WTC11 (cell line): ENCODE measurements at regions not wholly inside any gene's neighbourhood (a gene's known extent, or its start where the extent isn't known, plus 50 kb on each side); places are given as distances from the start of the nearest gene placed in this dataset.

Source experiments
- ATAC-seq: fragments of 200-7000 bp; cut with Tn5 transposase; 2 replicates; pipeline ENCODE4 v1.10.0; 2021; ENCODE audit warnings: mild to moderate bottlenecking, moderate library complexity
- CTCF ChIA-PET: fragments of 300-600 bp; sonication (Branson Sonifier 250); formaldehyde crosslinking; loops from one replicate; lab custom pipeline; 2021; ENCODE audit warnings: antibody characterized with exemption; lab: Charles Lee
- POLR2A ChIA-PET: fragments of 350-600 bp; sonication (Branson Sonifier 250); formaldehyde crosslinking; loops from one replicate; lab custom pipeline; 2021; ENCODE audit warnings: antibody characterized with exemption; lab: Charles Lee
- DNase-seq: peaks from one replicate; pipeline ENCODE4 v3.0.0; 2021; ENCODE audit warnings: low spot score
- H3K27ac Mint-ChIP-seq: 2 replicates; pipeline ENCODE4 v1.8.0; 2021; ENCODE audit warnings: mixed read lengths
- H3K27me3 Mint-ChIP-seq: 2 replicates; pipeline ENCODE4 v1.8.0; 2021; ENCODE audit warnings: low read depth, mild to moderate bottlenecking, moderate library complexity, mixed read lengths
- H3K36me3 Mint-ChIP-seq: 2 replicates; pipeline ENCODE4 v1.8.0; 2021; ENCODE audit warnings: mixed read lengths
- H3K4me1 Mint-ChIP-seq: 2 replicates; pipeline ENCODE4 v1.8.0; 2022; ENCODE audit warnings: mixed read lengths
- H3K4me3 Mint-ChIP-seq: 2 replicates; pipeline ENCODE4 v1.8.0; 2021; ENCODE audit warnings: mild to moderate bottlenecking, moderate library complexity, mixed read lengths
- H3K9me3 Mint-ChIP-seq: 2 replicates; pipeline ENCODE4 v1.8.0; 2021; ENCODE audit warnings: mixed read lengths
- CDX4 ChIP-seq: fragments of 250-450 bp; sonication (Bioruptor Pico); IDR thresholded peaks from 2 replicates; pipeline ENCODE4 v1.9.0; 2021; ENCODE audit warnings: moderate library complexity, mild to moderate bottlenecking, inconsistent platforms, borderline replicate concordance
- CREB1 ChIP-seq: sonication (generic); formaldehyde crosslinking; IDR thresholded peaks from 2 replicates; pipeline ENCODE4 v1.8.0; 2023; ENCODE audit warnings: mild to moderate bottlenecking, missing genetic modification reagents
- CTCF ChIP-seq: fragments of 200-600 bp; IDR thresholded peaks from 2 replicates; pipeline ENCODE4 v1.8.0; 2022; ENCODE audit warnings: antibody characterized with exemption
- EMX1 ChIP-seq: fragments of 250-450 bp; sonication (Bioruptor Pico); IDR thresholded peaks from 2 replicates; pipeline ENCODE4 v1.8.0; 2021; ENCODE audit warnings: mild to moderate bottlenecking
- ETV6 ChIP-seq: sonication (generic); formaldehyde crosslinking; IDR thresholded peaks from 2 replicates; pipeline ENCODE4 v1.8.1; 2022; ENCODE audit warnings: mild to moderate bottlenecking, missing genetic modification reagents
- HMGA2 ChIP-seq: fragments of 250-450 bp; sonication (Bioruptor Pico); IDR thresholded peaks from 2 replicates; pipeline ENCODE4 v1.4.0; 2021; ENCODE audit warnings: mild to moderate bottlenecking, moderate library complexity
- MXD4 ChIP-seq: fragments of 250-450 bp; sonication (Bioruptor Pico); IDR thresholded peaks from 2 replicates; pipeline ENCODE4 v1.8.0; 2021; ENCODE audit warnings: mild to moderate bottlenecking, moderate library complexity, borderline replicate concordance
- MYBL2 ChIP-seq: sonication (generic); formaldehyde crosslinking; IDR thresholded peaks from 2 replicates; pipeline ENCODE4 v1.8.1; 2023; ENCODE audit warnings: mild to moderate bottlenecking, moderate library complexity, missing genetic modification reagents
- NR1H2 ChIP-seq: sonication (generic); formaldehyde crosslinking; IDR thresholded peaks from 2 replicates; pipeline ENCODE4 v1.9.0; 2021; ENCODE audit warnings: mild to moderate bottlenecking, moderate library complexity, missing genetic modification reagents
- NR2C2 ChIP-seq: sonication (generic); formaldehyde crosslinking; IDR thresholded peaks from 2 replicates; pipeline ENCODE4 v1.8.0; 2022; ENCODE audit warnings: mild to moderate bottlenecking, missing genetic modification reagents
- PRRX2 ChIP-seq: fragments of 250-450 bp; sonication (Bioruptor Pico); IDR thresholded peaks from 2 replicates; pipeline ENCODE4 v1.8.0; 2021; ENCODE audit warnings: mild to moderate bottlenecking
- RELA ChIP-seq: sonication (generic); formaldehyde crosslinking; IDR thresholded peaks from 2 replicates; pipeline ENCODE4 v1.8.1; 2022; ENCODE audit warnings: missing genetic modification reagents, mild to moderate bottlenecking, borderline replicate concordance
- SMAD3 ChIP-seq: sonication (generic); formaldehyde crosslinking; IDR thresholded peaks from 2 replicates; pipeline ENCODE4 v1.8.0; 2022; ENCODE audit warnings: missing genetic modification reagents, mild to moderate bottlenecking, borderline replicate concordance
- SMAD4 ChIP-seq: sonication (generic); formaldehyde crosslinking; IDR thresholded peaks from 2 replicates; pipeline ENCODE4 v1.8.0; 2022; ENCODE audit warnings: mild to moderate bottlenecking, missing genetic modification reagents
- ZBTB21 ChIP-seq: sonication (generic); formaldehyde crosslinking; IDR thresholded peaks from 2 replicates; pipeline ENCODE4 v1.8.1; 2023; ENCODE audit warnings: mild to moderate bottlenecking, missing genetic modification reagents, borderline replicate concordance
- ZNF121 ChIP-seq: sonication (generic); formaldehyde crosslinking; IDR thresholded peaks from 2 replicates; pipeline ENCODE4 v1.8.0; 2023; ENCODE audit warnings: missing genetic modification reagents
- ZNF138 ChIP-seq: sonication (generic); formaldehyde crosslinking; conservative IDR thresholded peaks from 2 replicates; pipeline ENCODE4 v1.8.1; 2022; ENCODE audit warnings: mild to moderate bottlenecking, moderate library complexity, missing genetic modification reagents
- ZNF219 ChIP-seq: sonication (generic); formaldehyde crosslinking; IDR thresholded peaks from 2 replicates; pipeline ENCODE4 v1.8.0; 2023; ENCODE audit warnings: missing genetic modification reagents, mild to moderate bottlenecking, borderline replicate concordance
- ZNF232 ChIP-seq: sonication (generic); formaldehyde crosslinking; IDR thresholded peaks from 2 replicates; pipeline ENCODE4 v1.8.0; 2022; ENCODE audit warnings: mild to moderate bottlenecking, missing genetic modification reagents
- ZNF317 ChIP-seq: sonication (generic); formaldehyde crosslinking; IDR thresholded peaks from 2 replicates; pipeline ENCODE4 v1.8.1; 2023; ENCODE audit warnings: low read depth, mild to moderate bottlenecking, moderate library complexity, missing genetic modification reagents, borderline replicate concordance
- ZNF396 ChIP-seq: fragments of 250-450 bp; sonication (Bioruptor Pico); IDR thresholded peaks from 2 replicates; pipeline ENCODE4 v1.8.0; 2021; ENCODE audit warnings: mild to moderate bottlenecking, moderate library complexity, borderline replicate concordance
- ZNF416 ChIP-seq: fragments of 250-450 bp; sonication (Bioruptor Pico); IDR thresholded peaks from 2 replicates; pipeline ENCODE4 v1.9.0; 2021; ENCODE audit warnings: mild to moderate bottlenecking, inconsistent platforms
- TF ChIP-seq, protein P1 (sequence below): sonication (generic); formaldehyde crosslinking; IDR thresholded peaks from 2 replicates; pipeline ENCODE4 v1.8.1; 2022; ENCODE audit warnings: mild to moderate bottlenecking, missing genetic modification reagents, moderate library complexity, borderline replicate concordance
- TF ChIP-seq, protein P2 (sequence below): sonication (generic); formaldehyde crosslinking; IDR thresholded peaks from 2 replicates; pipeline ENCODE4 v1.8.1; 2023; ENCODE audit warnings: mild to moderate bottlenecking, missing genetic modification reagents, borderline replicate concordance
- TF ChIP-seq, protein P3 (sequence below): sonication (generic); formaldehyde crosslinking; IDR thresholded peaks from 2 replicates; pipeline ENCODE4 v1.8.0; 2022; ENCODE audit warnings: mild to moderate bottlenecking, missing genetic modification reagents
- TF ChIP-seq, protein P4 (sequence below): fragments of 250-450 bp; sonication (Bioruptor Pico); IDR thresholded peaks from 2 replicates; pipeline ENCODE4 v2.1.2; 2022; ENCODE audit warnings: mild to moderate bottlenecking, moderate library complexity

GRCh38 chr6:4413073-4413472 is 277.7 kb upstream of the ECI2 start (continued):
- no peak for TF ChIP-seq ZNF219 (CRISPR knock-in tag)

DNA sequence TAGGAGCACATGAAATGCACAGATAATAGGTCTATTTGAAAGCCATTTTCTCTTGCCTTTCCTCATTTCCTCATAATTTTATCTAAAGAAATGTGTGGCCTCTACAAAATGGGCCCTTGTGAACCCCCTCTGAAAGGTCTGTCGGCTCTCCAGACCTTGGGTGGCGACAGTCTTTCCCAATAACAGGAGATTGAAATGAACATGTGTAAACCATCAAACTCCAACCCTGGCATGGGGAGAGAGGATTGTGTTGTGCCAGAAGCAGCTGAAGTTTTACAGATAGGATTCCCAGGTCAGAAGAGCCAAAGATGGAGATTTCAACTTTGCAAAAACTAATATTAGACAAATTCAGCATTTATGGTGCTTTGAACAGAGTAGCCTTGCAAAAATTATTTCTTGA is 277.1 kb upstream of the ECI2 start:
- CTCF ChIA-PET: interaction anchor here (0.6 kb wide), 1 partner anchor 591 kb away, joined by 3 read pairs; no protein-coding TSS in a partner anchor
- peaks cover 34% of the 10 kb centered on the region for H3K9me3 Mint-ChIP-seq

DNA sequence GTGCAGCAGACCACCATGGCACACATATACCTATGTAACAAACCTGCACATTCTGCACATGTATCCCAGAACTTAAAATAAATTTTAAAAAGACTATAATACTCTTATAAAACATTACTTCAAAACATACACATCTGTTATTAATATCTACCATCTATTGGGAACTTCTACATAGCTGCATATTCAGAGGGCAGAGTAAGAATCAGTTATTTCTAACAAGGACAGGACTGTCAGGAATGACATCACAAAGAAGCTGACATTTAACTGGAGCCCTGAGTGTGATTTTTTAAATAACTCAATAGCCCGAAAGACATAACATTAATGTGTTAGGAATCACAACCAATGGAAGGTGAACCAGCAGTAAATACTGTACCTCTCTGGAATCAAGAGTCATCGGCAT is 276.7 kb upstream of the ECI2 start:
- CTCF ChIA-PET: no interaction called here
- no peak overlapping the region for H3K4me3 Mint-ChIP-seq

More for the DNA sequence above, 277.1 kb upstream of the ECI2 start:
- H3K27me3 Mint-ChIP-seq: peaks cover 14% of the 10 kb centered on the region
- POLR2A ChIA-PET: interaction anchor here (0.6 kb wide), 1 partner anchor 83 kb away, joined by 3 read pairs; no protein-coding TSS in a partner anchor
- peaks cover 14% of the 10 kb centered on the region for H3K36me3 Mint-ChIP-seq
- peaks cover 8% of the 10 kb centered on the region for H3K4me1 Mint-ChIP-seq
- H3K27ac Mint-ChIP-seq: no peak overlapping the region
- H3K4me3 Mint-ChIP-seq: no peak overlapping the region
- TF ChIP-seq ZNF416 (CRISPR knock-in tag) (no peak), NR2C2 (no peak), ZNF121 (CRISPR knock-in tag) (no peak), CDX4 (no peak), ZNF317 (CRISPR knock-in tag) (no peak), RELA (CRISPR knock-in tag) (no peak), MYBL2 (no peak), SMAD3 (CRISPR knock-in tag) (no peak), ETV6 (CRISPR knock-in tag) (no peak), CREB1 (CRISPR knock-in tag) (no peak)
- TF ChIP-seq, all 79 proteins: peak for 0
- ATAC-seq (no peak), DNase-seq (no peak)

More for the DNA sequence above, 276.7 kb upstream of the ECI2 start:
- ATAC-seq (no peak), DNase-seq (no peak)
- peaks cover 38% of the 10 kb centered on the region for H3K9me3 Mint-ChIP-seq
- TF ChIP-seq ZNF396 (no peak), MXD4 (CRISPR knock-in tag) (no peak), NR1H2 (CRISPR knock-in tag) (no peak), NR2C2 (no peak), ETV6 (CRISPR knock-in tag) (no peak), ZNF138 (CRISPR knock-in tag) (no peak), PRRX2 (CRISPR knock-in tag) (no peak), ZBTB21 (CRISPR knock-in tag) (no peak), ZNF232 (CRISPR knock-in tag) (no peak), SMAD4 (no peak), CTCF (no peak), RELA (CRISPR knock-in tag) (no peak), HMGA2 (CRISPR knock-in tag) (no peak), ZNF317 (CRISPR knock-in tag) (no peak), EMX1 (CRISPR knock-in tag) (no peak)
- TF ChIP-seq, protein P1, sequence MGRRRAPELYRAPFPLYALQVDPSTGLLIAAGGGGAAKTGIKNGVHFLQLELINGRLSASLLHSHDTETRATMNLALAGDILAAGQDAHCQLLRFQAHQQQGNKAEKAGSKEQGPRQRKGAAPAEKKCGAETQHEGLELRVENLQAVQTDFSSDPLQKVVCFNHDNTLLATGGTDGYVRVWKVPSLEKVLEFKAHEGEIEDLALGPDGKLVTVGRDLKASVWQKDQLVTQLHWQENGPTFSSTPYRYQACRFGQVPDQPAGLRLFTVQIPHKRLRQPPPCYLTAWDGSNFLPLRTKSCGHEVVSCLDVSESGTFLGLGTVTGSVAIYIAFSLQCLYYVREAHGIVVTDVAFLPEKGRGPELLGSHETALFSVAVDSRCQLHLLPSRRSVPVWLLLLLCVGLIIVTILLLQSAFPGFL: no peak
- TF ChIP-seq, protein P2, sequence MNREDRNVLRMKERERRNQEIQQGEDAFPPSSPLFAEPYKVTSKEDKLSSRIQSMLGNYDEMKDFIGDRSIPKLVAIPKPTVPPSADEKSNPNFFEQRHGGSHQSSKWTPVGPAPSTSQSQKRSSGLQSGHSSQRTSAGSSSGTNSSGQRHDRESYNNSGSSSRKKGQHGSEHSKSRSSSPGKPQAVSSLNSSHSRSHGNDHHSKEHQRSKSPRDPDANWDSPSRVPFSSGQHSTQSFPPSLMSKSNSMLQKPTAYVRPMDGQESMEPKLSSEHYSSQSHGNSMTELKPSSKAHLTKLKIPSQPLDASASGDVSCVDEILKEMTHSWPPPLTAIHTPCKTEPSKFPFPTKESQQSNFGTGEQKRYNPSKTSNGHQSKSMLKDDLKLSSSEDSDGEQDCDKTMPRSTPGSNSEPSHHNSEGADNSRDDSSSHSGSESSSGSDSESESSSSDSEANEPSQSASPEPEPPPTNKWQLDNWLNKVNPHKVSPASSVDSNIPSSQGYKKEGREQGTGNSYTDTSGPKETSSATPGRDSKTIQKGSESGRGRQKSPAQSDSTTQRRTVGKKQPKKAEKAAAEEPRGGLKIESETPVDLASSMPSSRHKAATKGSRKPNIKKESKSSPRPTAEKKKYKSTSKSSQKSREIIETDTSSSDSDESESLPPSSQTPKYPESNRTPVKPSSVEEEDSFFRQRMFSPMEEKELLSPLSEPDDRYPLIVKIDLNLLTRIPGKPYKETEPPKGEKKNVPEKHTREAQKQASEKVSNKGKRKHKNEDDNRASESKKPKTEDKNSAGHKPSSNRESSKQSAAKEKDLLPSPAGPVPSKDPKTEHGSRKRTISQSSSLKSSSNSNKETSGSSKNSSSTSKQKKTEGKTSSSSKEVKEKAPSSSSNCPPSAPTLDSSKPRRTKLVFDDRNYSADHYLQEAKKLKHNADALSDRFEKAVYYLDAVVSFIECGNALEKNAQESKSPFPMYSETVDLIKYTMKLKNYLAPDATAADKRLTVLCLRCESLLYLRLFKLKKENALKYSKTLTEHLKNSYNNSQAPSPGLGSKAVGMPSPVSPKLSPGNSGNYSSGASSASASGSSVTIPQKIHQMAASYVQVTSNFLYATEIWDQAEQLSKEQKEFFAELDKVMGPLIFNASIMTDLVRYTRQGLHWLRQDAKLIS: no peak
- TF ChIP-seq, protein P3, sequence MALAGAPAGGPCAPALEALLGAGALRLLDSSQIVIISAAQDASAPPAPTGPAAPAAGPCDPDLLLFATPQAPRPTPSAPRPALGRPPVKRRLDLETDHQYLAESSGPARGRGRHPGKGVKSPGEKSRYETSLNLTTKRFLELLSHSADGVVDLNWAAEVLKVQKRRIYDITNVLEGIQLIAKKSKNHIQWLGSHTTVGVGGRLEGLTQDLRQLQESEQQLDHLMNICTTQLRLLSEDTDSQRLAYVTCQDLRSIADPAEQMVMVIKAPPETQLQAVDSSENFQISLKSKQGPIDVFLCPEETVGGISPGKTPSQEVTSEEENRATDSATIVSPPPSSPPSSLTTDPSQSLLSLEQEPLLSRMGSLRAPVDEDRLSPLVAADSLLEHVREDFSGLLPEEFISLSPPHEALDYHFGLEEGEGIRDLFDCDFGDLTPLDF (CRISPR knock-in tag): no peak
- TF ChIP-seq, protein P4, sequence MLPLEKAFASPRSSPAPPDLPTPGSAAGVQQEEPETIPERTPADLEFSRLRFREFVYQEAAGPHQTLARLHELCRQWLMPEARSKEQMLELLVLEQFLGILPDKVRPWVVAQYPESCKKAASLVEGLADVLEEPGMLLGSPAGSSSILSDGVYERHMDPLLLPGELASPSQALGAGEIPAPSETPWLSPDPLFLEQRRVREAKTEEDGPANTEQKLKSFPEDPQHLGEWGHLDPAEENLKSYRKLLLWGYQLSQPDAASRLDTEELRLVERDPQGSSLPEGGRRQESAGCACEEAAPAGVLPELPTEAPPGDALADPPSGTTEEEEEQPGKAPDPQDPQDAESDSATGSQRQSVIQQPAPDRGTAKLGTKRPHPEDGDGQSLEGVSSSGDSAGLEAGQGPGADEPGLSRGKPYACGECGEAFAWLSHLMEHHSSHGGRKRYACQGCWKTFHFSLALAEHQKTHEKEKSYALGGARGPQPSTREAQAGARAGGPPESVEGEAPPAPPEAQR: no peak
- peaks cover 12% of the 10 kb centered on the region for H3K4me1 Mint-ChIP-seq
- H3K36me3 Mint-ChIP-seq: peaks cover 19% of the 10 kb centered on the region
- no peak overlapping the region for H3K27ac Mint-ChIP-seq
- POLR2A ChIA-PET: interaction anchor here (0.6 kb wide), 1 partner anchor 83 kb away, joined by 3 read pairs; no protein-coding TSS in a partner anchor
- H3K27me3 Mint-ChIP-seq: peaks cover 17% of the 10 kb centered on the region
